ENCODE measurements at regions not wholly inside any gene's neighbourhood (a gene's known extent, or its start where the extent isn't known, plus 50 kb on each side); places are given as distances from the start of the nearest gene placed in this dataset.

DNA sequence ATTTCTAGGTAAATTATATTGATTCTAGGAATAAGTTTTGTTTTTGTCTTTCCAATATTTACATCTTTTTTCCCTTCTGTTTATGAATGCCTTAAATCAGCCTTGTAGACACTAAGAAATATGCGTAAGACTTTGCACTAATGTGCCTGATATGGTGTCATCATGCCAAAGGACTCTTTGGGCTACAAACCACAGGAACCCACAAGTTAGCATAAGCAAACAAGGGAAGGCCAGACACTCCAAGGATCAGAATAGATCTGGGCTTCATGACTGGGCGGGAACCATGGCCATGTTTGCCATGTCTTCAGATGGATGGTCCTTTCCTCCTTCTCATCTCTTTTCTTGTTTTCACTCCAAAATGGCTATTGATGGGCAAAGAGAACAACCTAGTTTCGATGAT is 242.2 kb upstream of the CHRNA7 start:
- TF ChIP-seq, protein P1, sequence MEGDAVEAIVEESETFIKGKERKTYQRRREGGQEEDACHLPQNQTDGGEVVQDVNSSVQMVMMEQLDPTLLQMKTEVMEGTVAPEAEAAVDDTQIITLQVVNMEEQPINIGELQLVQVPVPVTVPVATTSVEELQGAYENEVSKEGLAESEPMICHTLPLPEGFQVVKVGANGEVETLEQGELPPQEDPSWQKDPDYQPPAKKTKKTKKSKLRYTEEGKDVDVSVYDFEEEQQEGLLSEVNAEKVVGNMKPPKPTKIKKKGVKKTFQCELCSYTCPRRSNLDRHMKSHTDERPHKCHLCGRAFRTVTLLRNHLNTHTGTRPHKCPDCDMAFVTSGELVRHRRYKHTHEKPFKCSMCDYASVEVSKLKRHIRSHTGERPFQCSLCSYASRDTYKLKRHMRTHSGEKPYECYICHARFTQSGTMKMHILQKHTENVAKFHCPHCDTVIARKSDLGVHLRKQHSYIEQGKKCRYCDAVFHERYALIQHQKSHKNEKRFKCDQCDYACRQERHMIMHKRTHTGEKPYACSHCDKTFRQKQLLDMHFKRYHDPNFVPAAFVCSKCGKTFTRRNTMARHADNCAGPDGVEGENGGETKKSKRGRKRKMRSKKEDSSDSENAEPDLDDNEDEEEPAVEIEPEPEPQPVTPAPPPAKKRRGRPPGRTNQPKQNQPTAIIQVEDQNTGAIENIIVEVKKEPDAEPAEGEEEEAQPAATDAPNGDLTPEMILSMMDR (conservative IDR thresholded peaks at IDR 0.05): no peak
- TF ChIP-seq ZFX (IDR thresholded peaks at IDR 0.05): no peak

Data from C4-2B (cell line).